SH-SY5Y (cell line): ENCODE measurements at regions not wholly inside any gene's neighbourhood (a gene's known extent, or its start where the extent isn't known, plus 50 kb on each side); places are given as distances from the start of the nearest gene placed in this dataset.

Experiments
- GATA2 ChIP-seq: IDR thresholded peaks from 2 replicates; pipeline ENCODE4 v1.6.1; 2011; ENCODE audit warnings: mild to moderate bottlenecking, low read depth, low read length
- GATA3 ChIP-seq: IDR thresholded peaks from 2 replicates; pipeline ENCODE4 v1.6.1; 2011; ENCODE audit warnings: low read depth, mild to moderate bottlenecking, low read length, moderate library complexity

DNA sequence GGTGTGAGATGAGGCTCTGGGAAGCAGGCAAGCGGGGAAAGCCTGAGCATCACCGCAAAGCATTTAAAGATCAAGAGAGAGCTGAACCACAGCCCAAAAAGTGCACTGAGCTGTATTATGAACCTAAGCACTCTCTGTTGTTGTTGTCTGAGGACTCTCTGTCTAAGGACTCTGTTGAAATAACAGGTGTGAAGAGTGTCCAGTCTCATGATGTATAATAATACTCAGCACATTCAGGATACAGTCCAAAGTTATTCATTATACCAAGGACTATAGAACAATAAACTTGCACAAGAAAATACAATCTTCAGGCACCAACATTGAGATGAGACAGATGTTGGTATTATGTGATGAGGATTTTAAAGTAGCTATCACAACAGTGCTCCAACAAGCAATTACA, 71.8 kb upstream of the CTSV start:
- no peak for TF ChIP-seq GATA2
- TF ChIP-seq GATA3, result no peak
